ENCODE measurements at regions not wholly inside any gene's neighbourhood (a gene's known extent, or its start where the extent isn't known, plus 50 kb on each side); places are given as distances from the start of the nearest gene placed in this dataset.

- TF ChIP-seq, protein P1, sequence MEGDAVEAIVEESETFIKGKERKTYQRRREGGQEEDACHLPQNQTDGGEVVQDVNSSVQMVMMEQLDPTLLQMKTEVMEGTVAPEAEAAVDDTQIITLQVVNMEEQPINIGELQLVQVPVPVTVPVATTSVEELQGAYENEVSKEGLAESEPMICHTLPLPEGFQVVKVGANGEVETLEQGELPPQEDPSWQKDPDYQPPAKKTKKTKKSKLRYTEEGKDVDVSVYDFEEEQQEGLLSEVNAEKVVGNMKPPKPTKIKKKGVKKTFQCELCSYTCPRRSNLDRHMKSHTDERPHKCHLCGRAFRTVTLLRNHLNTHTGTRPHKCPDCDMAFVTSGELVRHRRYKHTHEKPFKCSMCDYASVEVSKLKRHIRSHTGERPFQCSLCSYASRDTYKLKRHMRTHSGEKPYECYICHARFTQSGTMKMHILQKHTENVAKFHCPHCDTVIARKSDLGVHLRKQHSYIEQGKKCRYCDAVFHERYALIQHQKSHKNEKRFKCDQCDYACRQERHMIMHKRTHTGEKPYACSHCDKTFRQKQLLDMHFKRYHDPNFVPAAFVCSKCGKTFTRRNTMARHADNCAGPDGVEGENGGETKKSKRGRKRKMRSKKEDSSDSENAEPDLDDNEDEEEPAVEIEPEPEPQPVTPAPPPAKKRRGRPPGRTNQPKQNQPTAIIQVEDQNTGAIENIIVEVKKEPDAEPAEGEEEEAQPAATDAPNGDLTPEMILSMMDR (conservative IDR thresholded peaks at IDR 0.05; ENCODE audit: low read length): no peak
- TF ChIP-seq EZH2phosphoT487 (IDR thresholded peaks at IDR 0.05; ENCODE audit: borderline replicate concordance, low read depth, low read length): no peak
These were observed 206.7 kb upstream of the CNKSR2 start for GRCh38 chrX:21167494-21167893.

Measured in OCI-LY7 (cell line).